ENCODE measurements at regions not wholly inside any gene's neighbourhood (a gene's known extent, or its start where the extent isn't known, plus 50 kb on each side); places are given as distances from the start of the nearest gene placed in this dataset.

GRCh38 chr3:153978006-153978405 is 143.2 kb upstream of the ARHGEF26 start:
- Histone ChIP-seq H3K27ac (ENCODE audit: control insufficient read depth, insufficient read depth, low read length) (no peak overlapping the region), H3K79me2 (ENCODE audit: control insufficient read depth, insufficient read depth, low read length) (no peaks in the 10 kb centered on the region), H2AFZ (ENCODE audit: control insufficient read depth, low read length) (no peak overlapping the region), H3K36me3 (ENCODE audit: control insufficient read depth in 2 of 2, extremely low read depth in 1 of 2, insufficient read depth in 2 of 2, low read length in 2 of 2) (no peaks in the 10 kb centered on the region), H3K27me3 (ENCODE audit: control insufficient read depth, extremely low read depth, insufficient read depth, low read length) (no peaks in the 10 kb centered on the region), H3K9me1 (ENCODE audit: control insufficient read depth, extremely low read depth, insufficient read depth, low read length) (no peaks in the 10 kb centered on the region), H3K9me3 (ENCODE audit: control insufficient read depth, low read depth, low read length) (no peaks in the 10 kb centered on the region), H3K4me1 (ENCODE audit: control insufficient read depth, extremely low read depth, insufficient read depth, low read length) (peaks cover 16% of the 10 kb centered on the region), H3K4me2 (ENCODE audit: control insufficient read depth, extremely low read depth, insufficient read depth, low read depth, low read length) (no peak overlapping the region), H4K20me1 (ENCODE audit: control insufficient read depth, extremely low read depth, insufficient read depth, low read length) (no peaks in the 10 kb centered on the region), H3K4me3 (ENCODE audit: control insufficient read depth in 2 of 3, extremely low read depth in 1 of 3, insufficient read depth in 2 of 3, low read depth in 1 of 3, low read length in 3 of 3) (no peak overlapping the region), H3K9ac (ENCODE audit: control insufficient read depth, extremely low read depth, insufficient read depth, low read length) (no peak overlapping the region)
- TF ChIP-seq CTCF (optimal IDR thresholded peaks at IDR 0.05 in 1 of 3, IDR thresholded peaks at IDR 0.05 in 1 of 3, conservative IDR thresholded peaks at IDR 0.05 in 1 of 3; ENCODE audit: extremely low read depth in 1 of 3, insufficient read depth in 2 of 3, low read length in 3 of 3): no peak
- TF ChIP-seq EZH2 (IDR thresholded peaks at IDR 0.05; ENCODE audit: low read length): no peak
- dilution Hi-C loops (cut with MboI; ENCODE audit: extremely low pct_ligation_motif_present, low sequenced_read_pairs): no loop called here
- no peak for FAIRE-seq
- no peak for DNase-seq (ENCODE audit: low read depth, low spot score)

GRCh38 chr3:153979418-153980251 is 141.6 kb upstream of the ARHGEF26 start:
- Histone ChIP-seq H3K4me3 (ENCODE audit: control insufficient read depth in 2 of 3, extremely low read depth in 1 of 3, insufficient read depth in 2 of 3, low read depth in 1 of 3, low read length in 3 of 3) (no peak overlapping the region), H4K20me1 (ENCODE audit: control insufficient read depth, extremely low read depth, insufficient read depth, low read length) (no peaks in the 10 kb centered on the region), H3K9me1 (ENCODE audit: control insufficient read depth, extremely low read depth, insufficient read depth, low read length) (no peaks in the 10 kb centered on the region), H3K4me2 (ENCODE audit: control insufficient read depth, extremely low read depth, insufficient read depth, low read depth, low read length) (peak overlapping the region; percentile 3), H3K36me3 (ENCODE audit: control insufficient read depth in 2 of 2, extremely low read depth in 1 of 2, insufficient read depth in 2 of 2, low read length in 2 of 2) (no peaks in the 10 kb centered on the region), H3K4me1 (ENCODE audit: control insufficient read depth, extremely low read depth, insufficient read depth, low read length) (peaks cover 16% of the 10 kb centered on the region), H3K9me3 (ENCODE audit: control insufficient read depth, low read depth, low read length) (no peaks in the 10 kb centered on the region), H3K27me3 (ENCODE audit: control insufficient read depth, extremely low read depth, insufficient read depth, low read length) (no peaks in the 10 kb centered on the region), H3K79me2 (ENCODE audit: control insufficient read depth, insufficient read depth, low read length) (no peaks in the 10 kb centered on the region), H3K9ac (ENCODE audit: control insufficient read depth, extremely low read depth, insufficient read depth, low read length) (no peak overlapping the region), H3K27ac (ENCODE audit: control insufficient read depth, insufficient read depth, low read length) (peak overlapping the region; percentile 22), H2AFZ (ENCODE audit: control insufficient read depth, low read length) (peak overlapping the region; percentile 97)
- DNase-seq (ENCODE audit: low read depth, low spot score): no peak
- TF ChIP-seq EZH2 (IDR thresholded peaks at IDR 0.05; ENCODE audit: low read length) (no peak), CTCF (optimal IDR thresholded peaks at IDR 0.05 in 1 of 3, IDR thresholded peaks at IDR 0.05 in 1 of 3, conservative IDR thresholded peaks at IDR 0.05 in 1 of 3; ENCODE audit: extremely low read depth in 1 of 3, insufficient read depth in 2 of 3, low read length in 3 of 3) (no peak)
- dilution Hi-C loops (cut with MboI; ENCODE audit: extremely low pct_ligation_motif_present, low sequenced_read_pairs): no loop called here
- no peak for FAIRE-seq
